Neural progenitor cell (in vitro differentiated cells): ENCODE measurements at regions not wholly inside any gene's neighbourhood (a gene's known extent, or its start where the extent isn't known, plus 50 kb on each side); places are given as distances from the start of the nearest gene placed in this dataset.

Experiments used
- EZH2 ChIP-seq: fragments of 200-600 bp; sonication (generic); IDR thresholded peaks from 2 replicates; pipeline ENCODE4 v1.6.1; 2017; ENCODE audit warnings: antibody characterized with exemption, mild to moderate bottlenecking, moderate library complexity
- EZH2phosphoT487 ChIP-seq: fragments of 200-600 bp; sonication (generic); IDR thresholded peaks from 2 replicates; pipeline ENCODE4 v1.6.1; 2017; ENCODE audit warnings: antibody characterized with exemption
- TF ChIP-seq, protein P1 (sequence below): fragments of 200-600 bp; sonication (generic); IDR thresholded peaks from 2 replicates; pipeline ENCODE4 v1.5.1; 2017; ENCODE audit warnings: antibody characterized with exemption, mild to moderate bottlenecking

DNA sequence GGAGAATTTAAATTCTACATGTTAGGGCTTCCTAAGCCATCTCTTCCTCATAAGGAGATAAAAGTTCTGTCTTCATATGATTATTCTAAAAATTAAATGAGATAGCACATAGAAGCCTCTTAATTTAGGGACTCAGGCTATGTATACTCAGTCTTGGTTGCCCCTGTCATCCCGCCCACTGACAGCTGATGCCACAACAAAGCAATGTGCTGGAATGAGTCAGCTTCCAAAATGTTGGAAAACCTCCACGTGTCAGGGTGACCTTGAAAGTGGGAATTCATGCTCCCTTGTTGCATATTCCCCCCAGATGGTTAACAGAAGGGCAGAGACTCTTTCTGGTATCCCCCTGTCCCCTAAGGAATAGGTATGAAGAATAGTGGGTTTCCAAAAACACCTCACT, 238.0 kb upstream of the DDHD1 start:
- TF ChIP-seq, protein P1, sequence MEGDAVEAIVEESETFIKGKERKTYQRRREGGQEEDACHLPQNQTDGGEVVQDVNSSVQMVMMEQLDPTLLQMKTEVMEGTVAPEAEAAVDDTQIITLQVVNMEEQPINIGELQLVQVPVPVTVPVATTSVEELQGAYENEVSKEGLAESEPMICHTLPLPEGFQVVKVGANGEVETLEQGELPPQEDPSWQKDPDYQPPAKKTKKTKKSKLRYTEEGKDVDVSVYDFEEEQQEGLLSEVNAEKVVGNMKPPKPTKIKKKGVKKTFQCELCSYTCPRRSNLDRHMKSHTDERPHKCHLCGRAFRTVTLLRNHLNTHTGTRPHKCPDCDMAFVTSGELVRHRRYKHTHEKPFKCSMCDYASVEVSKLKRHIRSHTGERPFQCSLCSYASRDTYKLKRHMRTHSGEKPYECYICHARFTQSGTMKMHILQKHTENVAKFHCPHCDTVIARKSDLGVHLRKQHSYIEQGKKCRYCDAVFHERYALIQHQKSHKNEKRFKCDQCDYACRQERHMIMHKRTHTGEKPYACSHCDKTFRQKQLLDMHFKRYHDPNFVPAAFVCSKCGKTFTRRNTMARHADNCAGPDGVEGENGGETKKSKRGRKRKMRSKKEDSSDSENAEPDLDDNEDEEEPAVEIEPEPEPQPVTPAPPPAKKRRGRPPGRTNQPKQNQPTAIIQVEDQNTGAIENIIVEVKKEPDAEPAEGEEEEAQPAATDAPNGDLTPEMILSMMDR: no peak
- TF ChIP-seq EZH2 (no peak), EZH2phosphoT487 (no peak)
